WTC11 (cell line): ENCODE measurements at regions not wholly inside any gene's neighbourhood (a gene's known extent, or its start where the extent isn't known, plus 50 kb on each side); places are given as distances from the start of the nearest gene placed in this dataset.

Experiments
- ATAC-seq: fragments of 200-7000 bp; cut with Tn5 transposase; 2 replicates; pipeline ENCODE4 v1.10.0; 2021; ENCODE audit warnings: mild to moderate bottlenecking, moderate library complexity
- CTCF ChIA-PET: fragments of 300-600 bp; sonication (Branson Sonifier 250); formaldehyde crosslinking; loops from one replicate; lab custom pipeline; 2021; ENCODE audit warnings: antibody characterized with exemption; lab: Charles Lee
- POLR2A ChIA-PET: fragments of 350-600 bp; sonication (Branson Sonifier 250); formaldehyde crosslinking; loops from one replicate; lab custom pipeline; 2021; ENCODE audit warnings: antibody characterized with exemption; lab: Charles Lee
- DNase-seq: peaks from one replicate; pipeline ENCODE4 v3.0.0; 2021; ENCODE audit warnings: low spot score
- H3K27ac Mint-ChIP-seq: 2 replicates; pipeline ENCODE4 v1.8.0; 2021; ENCODE audit warnings: mixed read lengths
- H3K27me3 Mint-ChIP-seq: 2 replicates; pipeline ENCODE4 v1.8.0; 2021; ENCODE audit warnings: low read depth, mild to moderate bottlenecking, moderate library complexity, mixed read lengths
- H3K36me3 Mint-ChIP-seq: 2 replicates; pipeline ENCODE4 v1.8.0; 2021; ENCODE audit warnings: mixed read lengths
- H3K4me1 Mint-ChIP-seq: 2 replicates; pipeline ENCODE4 v1.8.0; 2022; ENCODE audit warnings: mixed read lengths
- H3K4me3 Mint-ChIP-seq: 2 replicates; pipeline ENCODE4 v1.8.0; 2021; ENCODE audit warnings: mild to moderate bottlenecking, moderate library complexity, mixed read lengths
- H3K9me3 Mint-ChIP-seq: 2 replicates; pipeline ENCODE4 v1.8.0; 2021; ENCODE audit warnings: mixed read lengths
- FOXP1 ChIP-seq: sonication (generic); formaldehyde crosslinking; IDR thresholded peaks from 2 replicates; pipeline ENCODE4 v1.8.0; 2022; ENCODE audit warnings: missing genetic modification reagents, mild to moderate bottlenecking, moderate library complexity, borderline replicate concordance
- GRHL2 ChIP-seq: fragments of 250-450 bp; sonication (Bioruptor Pico); IDR thresholded peaks from 2 replicates; pipeline ENCODE4 v1.8.0; 2022; ENCODE audit warnings: mild to moderate bottlenecking, moderate library complexity; ENCODE audit not compliant: insufficient replicate concordance, severe bottlenecking
- GTF2I ChIP-seq: fragments of 250-450 bp; sonication (Bioruptor Pico); conservative IDR thresholded peaks from 2 replicates; pipeline ENCODE4 v1.4.0; 2021; ENCODE audit warnings: mild to moderate bottlenecking
- RELA ChIP-seq: sonication (generic); formaldehyde crosslinking; IDR thresholded peaks from 2 replicates; pipeline ENCODE4 v1.8.1; 2022; ENCODE audit warnings: missing genetic modification reagents, mild to moderate bottlenecking, borderline replicate concordance
- TEAD4 ChIP-seq: sonication (generic); formaldehyde crosslinking; IDR thresholded peaks from 2 replicates; pipeline ENCODE4 v1.8.0; 2022; ENCODE audit warnings: mild to moderate bottlenecking, missing genetic modification reagents
- ZSCAN18 ChIP-seq: fragments of 250-450 bp; sonication (Bioruptor Pico); IDR thresholded peaks from 2 replicates; pipeline ENCODE4 v2.1.2; 2022; ENCODE audit warnings: mild to moderate bottlenecking, moderate library complexity
- TF ChIP-seq, protein P1 (sequence below): fragments of 250-450 bp; sonication (Bioruptor Pico); IDR thresholded peaks from 2 replicates; pipeline ENCODE4 v1.9.0; 2021; ENCODE audit warnings: mild to moderate bottlenecking, borderline replicate concordance
- TF ChIP-seq, protein P2 (sequence below): sonication (generic); formaldehyde crosslinking; IDR thresholded peaks from 2 replicates; pipeline ENCODE4 v1.8.1; 2022; ENCODE audit warnings: mild to moderate bottlenecking, missing genetic modification reagents, moderate library complexity, borderline replicate concordance
- TF ChIP-seq, protein P3 (sequence below): sonication (generic); formaldehyde crosslinking; IDR thresholded peaks from 2 replicates; pipeline ENCODE4 v1.8.1; 2023; ENCODE audit warnings: mild to moderate bottlenecking, missing genetic modification reagents
- TF ChIP-seq, protein P4 (sequence below): sonication (generic); formaldehyde crosslinking; IDR thresholded peaks from 2 replicates; pipeline ENCODE4 v1.8.0; 2022; ENCODE audit warnings: missing genetic modification reagents
- TF ChIP-seq, protein P5 (sequence below): sonication (generic); formaldehyde crosslinking; IDR thresholded peaks from 2 replicates; pipeline ENCODE4 v1.8.1; 2023; ENCODE audit warnings: mild to moderate bottlenecking, moderate library complexity, missing genetic modification reagents

- H3K4me1 Mint-ChIP-seq, result peaks cover 17% of the 10 kb centered on the region
- H3K27ac Mint-ChIP-seq, result no peak overlapping the region
- peaks cover 19% of the 10 kb centered on the region for H3K27me3 Mint-ChIP-seq
- TF ChIP-seq, protein P1, sequence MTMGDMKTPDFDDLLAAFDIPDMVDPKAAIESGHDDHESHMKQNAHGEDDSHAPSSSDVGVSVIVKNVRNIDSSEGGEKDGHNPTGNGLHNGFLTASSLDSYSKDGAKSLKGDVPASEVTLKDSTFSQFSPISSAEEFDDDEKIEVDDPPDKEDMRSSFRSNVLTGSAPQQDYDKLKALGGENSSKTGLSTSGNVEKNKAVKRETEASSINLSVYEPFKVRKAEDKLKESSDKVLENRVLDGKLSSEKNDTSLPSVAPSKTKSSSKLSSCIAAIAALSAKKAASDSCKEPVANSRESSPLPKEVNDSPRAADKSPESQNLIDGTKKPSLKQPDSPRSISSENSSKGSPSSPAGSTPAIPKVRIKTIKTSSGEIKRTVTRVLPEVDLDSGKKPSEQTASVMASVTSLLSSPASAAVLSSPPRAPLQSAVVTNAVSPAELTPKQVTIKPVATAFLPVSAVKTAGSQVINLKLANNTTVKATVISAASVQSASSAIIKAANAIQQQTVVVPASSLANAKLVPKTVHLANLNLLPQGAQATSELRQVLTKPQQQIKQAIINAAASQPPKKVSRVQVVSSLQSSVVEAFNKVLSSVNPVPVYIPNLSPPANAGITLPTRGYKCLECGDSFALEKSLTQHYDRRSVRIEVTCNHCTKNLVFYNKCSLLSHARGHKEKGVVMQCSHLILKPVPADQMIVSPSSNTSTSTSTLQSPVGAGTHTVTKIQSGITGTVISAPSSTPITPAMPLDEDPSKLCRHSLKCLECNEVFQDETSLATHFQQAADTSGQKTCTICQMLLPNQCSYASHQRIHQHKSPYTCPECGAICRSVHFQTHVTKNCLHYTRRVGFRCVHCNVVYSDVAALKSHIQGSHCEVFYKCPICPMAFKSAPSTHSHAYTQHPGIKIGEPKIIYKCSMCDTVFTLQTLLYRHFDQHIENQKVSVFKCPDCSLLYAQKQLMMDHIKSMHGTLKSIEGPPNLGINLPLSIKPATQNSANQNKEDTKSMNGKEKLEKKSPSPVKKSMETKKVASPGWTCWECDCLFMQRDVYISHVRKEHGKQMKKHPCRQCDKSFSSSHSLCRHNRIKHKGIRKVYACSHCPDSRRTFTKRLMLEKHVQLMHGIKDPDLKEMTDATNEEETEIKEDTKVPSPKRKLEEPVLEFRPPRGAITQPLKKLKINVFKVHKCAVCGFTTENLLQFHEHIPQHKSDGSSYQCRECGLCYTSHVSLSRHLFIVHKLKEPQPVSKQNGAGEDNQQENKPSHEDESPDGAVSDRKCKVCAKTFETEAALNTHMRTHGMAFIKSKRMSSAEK (CRISPR knock-in tag), result no peak
- no peak for TF ChIP-seq RELA (CRISPR knock-in tag)
- TF ChIP-seq, protein P2, sequence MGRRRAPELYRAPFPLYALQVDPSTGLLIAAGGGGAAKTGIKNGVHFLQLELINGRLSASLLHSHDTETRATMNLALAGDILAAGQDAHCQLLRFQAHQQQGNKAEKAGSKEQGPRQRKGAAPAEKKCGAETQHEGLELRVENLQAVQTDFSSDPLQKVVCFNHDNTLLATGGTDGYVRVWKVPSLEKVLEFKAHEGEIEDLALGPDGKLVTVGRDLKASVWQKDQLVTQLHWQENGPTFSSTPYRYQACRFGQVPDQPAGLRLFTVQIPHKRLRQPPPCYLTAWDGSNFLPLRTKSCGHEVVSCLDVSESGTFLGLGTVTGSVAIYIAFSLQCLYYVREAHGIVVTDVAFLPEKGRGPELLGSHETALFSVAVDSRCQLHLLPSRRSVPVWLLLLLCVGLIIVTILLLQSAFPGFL (CRISPR knock-in tag), result no peak
- TF ChIP-seq, protein P3, sequence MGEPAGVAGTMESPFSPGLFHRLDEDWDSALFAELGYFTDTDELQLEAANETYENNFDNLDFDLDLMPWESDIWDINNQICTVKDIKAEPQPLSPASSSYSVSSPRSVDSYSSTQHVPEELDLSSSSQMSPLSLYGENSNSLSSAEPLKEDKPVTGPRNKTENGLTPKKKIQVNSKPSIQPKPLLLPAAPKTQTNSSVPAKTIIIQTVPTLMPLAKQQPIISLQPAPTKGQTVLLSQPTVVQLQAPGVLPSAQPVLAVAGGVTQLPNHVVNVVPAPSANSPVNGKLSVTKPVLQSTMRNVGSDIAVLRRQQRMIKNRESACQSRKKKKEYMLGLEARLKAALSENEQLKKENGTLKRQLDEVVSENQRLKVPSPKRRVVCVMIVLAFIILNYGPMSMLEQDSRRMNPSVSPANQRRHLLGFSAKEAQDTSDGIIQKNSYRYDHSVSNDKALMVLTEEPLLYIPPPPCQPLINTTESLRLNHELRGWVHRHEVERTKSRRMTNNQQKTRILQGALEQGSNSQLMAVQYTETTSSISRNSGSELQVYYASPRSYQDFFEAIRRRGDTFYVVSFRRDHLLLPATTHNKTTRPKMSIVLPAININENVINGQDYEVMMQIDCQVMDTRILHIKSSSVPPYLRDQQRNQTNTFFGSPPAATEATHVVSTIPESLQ (CRISPR knock-in tag), result no peak
- no peak for TF ChIP-seq GRHL2 (CRISPR knock-in tag)
- TF ChIP-seq, protein P4, sequence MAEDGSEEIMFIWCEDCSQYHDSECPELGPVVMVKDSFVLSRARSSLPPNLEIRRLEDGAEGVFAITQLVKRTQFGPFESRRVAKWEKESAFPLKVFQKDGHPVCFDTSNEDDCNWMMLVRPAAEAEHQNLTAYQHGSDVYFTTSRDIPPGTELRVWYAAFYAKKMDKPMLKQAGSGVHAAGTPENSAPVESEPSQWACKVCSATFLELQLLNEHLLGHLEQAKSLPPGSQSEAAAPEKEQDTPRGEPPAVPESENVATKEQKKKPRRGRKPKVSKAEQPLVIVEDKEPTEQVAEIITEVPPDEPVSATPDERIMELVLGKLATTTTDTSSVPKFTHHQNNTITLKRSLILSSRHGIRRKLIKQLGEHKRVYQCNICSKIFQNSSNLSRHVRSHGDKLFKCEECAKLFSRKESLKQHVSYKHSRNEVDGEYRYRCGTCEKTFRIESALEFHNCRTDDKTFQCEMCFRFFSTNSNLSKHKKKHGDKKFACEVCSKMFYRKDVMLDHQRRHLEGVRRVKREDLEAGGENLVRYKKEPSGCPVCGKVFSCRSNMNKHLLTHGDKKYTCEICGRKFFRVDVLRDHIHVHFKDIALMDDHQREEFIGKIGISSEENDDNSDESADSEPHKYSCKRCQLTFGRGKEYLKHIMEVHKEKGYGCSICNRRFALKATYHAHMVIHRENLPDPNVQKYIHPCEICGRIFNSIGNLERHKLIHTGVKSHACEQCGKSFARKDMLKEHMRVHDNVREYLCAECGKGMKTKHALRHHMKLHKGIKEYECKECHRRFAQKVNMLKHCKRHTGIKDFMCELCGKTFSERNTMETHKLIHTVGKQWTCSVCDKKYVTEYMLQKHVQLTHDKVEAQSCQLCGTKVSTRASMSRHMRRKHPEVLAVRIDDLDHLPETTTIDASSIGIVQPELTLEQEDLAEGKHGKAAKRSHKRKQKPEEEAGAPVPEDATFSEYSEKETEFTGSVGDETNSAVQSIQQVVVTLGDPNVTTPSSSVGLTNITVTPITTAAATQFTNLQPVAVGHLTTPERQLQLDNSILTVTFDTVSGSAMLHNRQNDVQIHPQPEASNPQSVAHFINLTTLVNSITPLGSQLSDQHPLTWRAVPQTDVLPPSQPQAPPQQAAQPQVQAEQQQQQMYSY (CRISPR knock-in tag), result no peak
- TF ChIP-seq, protein P5, sequence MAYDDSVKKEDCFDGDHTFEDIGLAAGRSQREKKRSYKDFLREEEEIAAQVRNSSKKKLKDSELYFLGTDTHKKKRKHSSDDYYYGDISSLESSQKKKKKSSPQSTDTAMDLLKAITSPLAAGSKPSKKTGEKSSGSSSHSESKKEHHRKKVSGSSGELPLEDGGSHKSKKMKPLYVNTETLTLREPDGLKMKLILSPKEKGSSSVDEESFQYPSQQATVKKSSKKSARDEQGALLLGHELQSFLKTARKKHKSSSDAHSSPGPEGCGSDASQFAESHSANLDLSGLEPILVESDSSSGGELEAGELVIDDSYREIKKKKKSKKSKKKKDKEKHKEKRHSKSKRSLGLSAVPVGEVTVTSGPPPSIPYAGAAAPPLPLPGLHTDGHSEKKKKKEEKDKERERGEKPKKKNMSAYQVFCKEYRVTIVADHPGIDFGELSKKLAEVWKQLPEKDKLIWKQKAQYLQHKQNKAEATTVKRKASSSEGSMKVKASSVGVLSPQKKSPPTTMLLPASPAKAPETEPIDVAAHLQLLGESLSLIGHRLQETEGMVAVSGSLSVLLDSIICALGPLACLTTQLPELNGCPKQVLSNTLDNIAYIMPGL (CRISPR knock-in tag), result no peak
- TF ChIP-seq ZSCAN18 (CRISPR knock-in tag), result no peak
- TF ChIP-seq FOXP1 (CRISPR knock-in tag), result no peak
- no peak for TF ChIP-seq GTF2I (CRISPR knock-in tag)
- TF ChIP-seq TEAD4, result no peak
- TF ChIP-seq, all 79 proteins: peak for 0
- no peak overlapping the region for H3K4me3 Mint-ChIP-seq
- CTCF ChIA-PET, result interaction anchor here (1.0 kb wide), 1 partner anchor 375 kb away, joined by 3 read pairs; no protein-coding TSS in a partner anchor
- no peak for DNase-seq
- POLR2A ChIA-PET, result no interaction called here
- peaks cover 6% of the 10 kb centered on the region for H3K36me3 Mint-ChIP-seq
- H3K9me3 Mint-ChIP-seq, result peaks cover 22% of the 10 kb centered on the region
- ATAC-seq, result no peak
Measured at GRCh38 chr2:765369-765768, 88.2 kb upstream of the TMEM18 start.
